Activated naive CD8-positive, alpha-beta T cell (primary cell): ENCODE measurements at regions not wholly inside any gene's neighbourhood (a gene's known extent, or its start where the extent isn't known, plus 50 kb on each side); places are given as distances from the start of the nearest gene placed in this dataset.

Experiments used
- H3K27ac Mint-ChIP-seq: one replicate; pipeline ENCODE4 v1.8.0; 2021; ENCODE audit warnings: mixed read lengths
- H3K27me3 Mint-ChIP-seq: one replicate; pipeline ENCODE4 v1.8.0; 2021; ENCODE audit warnings: mixed read lengths
- H3K36me3 Mint-ChIP-seq: one replicate; pipeline ENCODE4 v1.8.0; 2021; ENCODE audit warnings: mixed read lengths
- H3K4me1 Mint-ChIP-seq: one replicate; pipeline ENCODE4 v1.8.0; 2021; ENCODE audit warnings: low read depth, mixed read lengths
- H3K4me3 Mint-ChIP-seq: one replicate; pipeline ENCODE4 v1.8.0; 2021; ENCODE audit warnings: mild to moderate bottlenecking, mixed read lengths
- H3K9me3 Mint-ChIP-seq: one replicate; pipeline ENCODE4 v1.8.0; 2021; ENCODE audit warnings: low read depth, mixed read lengths

GRCh38 chr15:56817321-56818080 is 84.2 kb upstream of the ZNF280D start:
- H3K4me1 Mint-ChIP-seq: no peaks in the 10 kb centered on the region
- no peak overlapping the region for H3K4me3 Mint-ChIP-seq
- H3K27me3 Mint-ChIP-seq: no peaks in the 10 kb centered on the region
- H3K27ac Mint-ChIP-seq: no peak overlapping the region
- no peaks in the 10 kb centered on the region for H3K9me3 Mint-ChIP-seq
- H3K36me3 Mint-ChIP-seq: no peaks in the 10 kb centered on the region

GRCh38 chr15:56816781-56817180 is 83.5 kb upstream of the ZNF280D start:
- H3K4me1 Mint-ChIP-seq: no peaks in the 10 kb centered on the region
- no peak overlapping the region for H3K27ac Mint-ChIP-seq
- no peak overlapping the region for H3K4me3 Mint-ChIP-seq
- H3K27me3 Mint-ChIP-seq: no peaks in the 10 kb centered on the region
- H3K9me3 Mint-ChIP-seq: no peaks in the 10 kb centered on the region
- H3K36me3 Mint-ChIP-seq: no peaks in the 10 kb centered on the region

GRCh38 chr15:56815247-56815646 is 81.9 kb upstream of the ZNF280D start:
- Mint-ChIP-seq H3K27ac (no peak overlapping the region), H3K4me1 (no peaks in the 10 kb centered on the region), H3K9me3 (no peaks in the 10 kb centered on the region), H3K27me3 (no peaks in the 10 kb centered on the region), H3K36me3 (peaks cover 4% of the 10 kb centered on the region), H3K4me3 (no peak overlapping the region)

DNA sequence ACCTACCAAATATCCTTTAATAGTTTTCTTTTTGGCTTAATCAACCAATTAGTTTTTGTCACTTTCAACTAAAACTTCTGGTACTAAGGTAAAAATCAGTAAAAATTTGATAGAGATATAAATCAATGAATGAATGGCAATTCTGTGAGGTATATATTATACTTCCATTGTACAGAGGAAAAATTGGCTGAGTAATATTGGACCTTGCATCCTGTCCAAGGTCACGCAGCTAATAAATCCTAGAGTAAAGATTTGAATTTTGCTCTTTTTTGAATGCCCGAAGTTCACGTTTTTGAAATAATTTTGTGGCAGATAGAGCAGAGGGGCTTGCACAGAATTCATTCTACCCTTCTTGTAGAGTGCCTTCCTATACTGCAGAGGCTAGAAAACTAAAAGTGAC is 81.1 kb upstream of the ZNF280D start:
- H3K9me3 Mint-ChIP-seq: peaks cover 3% of the 10 kb centered on the region
- no peak overlapping the region for H3K27ac Mint-ChIP-seq
- H3K4me3 Mint-ChIP-seq: no peak overlapping the region
- no peaks in the 10 kb centered on the region for H3K27me3 Mint-ChIP-seq
- peaks cover 7% of the 10 kb centered on the region for H3K36me3 Mint-ChIP-seq
- no peaks in the 10 kb centered on the region for H3K4me1 Mint-ChIP-seq

DNA sequence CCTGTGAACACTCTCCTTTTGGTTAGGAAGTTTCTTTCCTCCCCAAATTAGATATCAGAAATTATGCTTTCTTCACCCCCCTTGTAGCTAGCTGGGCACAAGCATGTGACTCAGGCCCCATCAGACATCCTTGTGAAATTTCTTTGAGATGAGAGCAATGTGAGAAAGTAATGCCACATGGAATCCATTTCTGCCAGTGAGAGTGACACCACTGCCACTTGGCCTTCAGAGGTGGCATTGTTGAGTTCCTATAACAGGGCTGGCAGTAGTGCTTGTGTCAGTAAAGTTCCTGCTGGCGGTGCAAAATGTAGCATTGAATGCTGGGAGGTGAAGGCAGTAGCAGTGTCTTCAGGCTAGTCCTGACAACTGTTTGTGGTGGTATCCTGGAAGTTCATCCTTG is 80.7 kb upstream of the ZNF280D start:
- H3K27me3 Mint-ChIP-seq: peaks cover 2% of the 10 kb centered on the region

GRCh38 chr15:56812961-56813360 is 79.7 kb upstream of the ZNF280D start:
- H3K36me3 Mint-ChIP-seq: peaks cover 15% of the 10 kb centered on the region
- H3K27me3 Mint-ChIP-seq: peaks cover 2% of the 10 kb centered on the region
- no peaks in the 10 kb centered on the region for H3K4me1 Mint-ChIP-seq
- H3K4me3 Mint-ChIP-seq: no peak overlapping the region
- H3K27ac Mint-ChIP-seq: no peak overlapping the region
- H3K9me3 Mint-ChIP-seq: peaks cover 13% of the 10 kb centered on the region

More for the DNA sequence above, 80.7 kb upstream of the ZNF280D start:
- no peaks in the 10 kb centered on the region for H3K4me1 Mint-ChIP-seq
- peaks cover 7% of the 10 kb centered on the region for H3K9me3 Mint-ChIP-seq
- peaks cover 10% of the 10 kb centered on the region for H3K36me3 Mint-ChIP-seq
- no peak overlapping the region for H3K27ac Mint-ChIP-seq
- H3K4me3 Mint-ChIP-seq: no peak overlapping the region

- no peaks in the 10 kb centered on the region for H3K4me1 Mint-ChIP-seq
- peaks cover 19% of the 10 kb centered on the region for H3K36me3 Mint-ChIP-seq
- H3K27ac Mint-ChIP-seq: no peak overlapping the region
- no peak overlapping the region for H3K4me3 Mint-ChIP-seq
- peaks cover 13% of the 10 kb centered on the region for H3K9me3 Mint-ChIP-seq
- peaks cover 2% of the 10 kb centered on the region for H3K27me3 Mint-ChIP-seq
Measured at GRCh38 chr15:56812221-56812620, 78.9 kb upstream of the ZNF280D start.

GRCh38 chr15:56811586-56811985 is 78.3 kb upstream of the ZNF280D start:
- no peak overlapping the region for H3K4me3 Mint-ChIP-seq
- peaks cover 2% of the 10 kb centered on the region for H3K27me3 Mint-ChIP-seq
- no peak overlapping the region for H3K27ac Mint-ChIP-seq
- peaks cover 19% of the 10 kb centered on the region for H3K36me3 Mint-ChIP-seq
- H3K4me1 Mint-ChIP-seq: no peaks in the 10 kb centered on the region
- peaks cover 13% of the 10 kb centered on the region for H3K9me3 Mint-ChIP-seq

- no peak overlapping the region for H3K4me3 Mint-ChIP-seq
- H3K27me3 Mint-ChIP-seq: peaks cover 2% of the 10 kb centered on the region
Measured at GRCh38 chr15:56808160-56808559, 74.9 kb upstream of the ZNF280D start.

DNA sequence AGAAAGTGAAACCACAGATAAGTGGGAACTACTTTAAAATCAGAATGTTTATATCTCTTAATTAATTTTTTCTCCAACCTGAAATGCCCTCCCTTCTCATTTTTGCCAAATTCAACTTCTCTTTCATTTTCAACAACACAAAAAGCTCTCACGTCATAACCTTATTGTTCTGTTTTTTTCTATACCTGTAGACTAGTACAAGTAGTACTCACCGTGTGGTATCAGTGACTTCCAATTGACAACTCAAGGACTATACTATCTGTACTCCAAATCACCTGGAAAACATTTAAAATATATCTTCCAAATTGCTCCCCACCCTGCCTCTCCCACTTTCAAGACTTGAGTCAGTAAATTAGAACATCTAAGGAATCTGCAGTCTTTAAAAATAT is 72.8 kb upstream of the ZNF280D start:
- peaks cover 13% of the 10 kb centered on the region for H3K9me3 Mint-ChIP-seq
- no peak overlapping the region for H3K4me3 Mint-ChIP-seq
- H3K27me3 Mint-ChIP-seq: peaks cover 2% of the 10 kb centered on the region
- no peaks in the 10 kb centered on the region for H3K4me1 Mint-ChIP-seq
- peaks cover 19% of the 10 kb centered on the region for H3K36me3 Mint-ChIP-seq
- peak overlapping the region; percentile 30 for H3K27ac Mint-ChIP-seq

More at GRCh38 chr15:56808160-56808559, 74.9 kb upstream of the ZNF280D start:
- H3K9me3 Mint-ChIP-seq: peaks cover 13% of the 10 kb centered on the region
- H3K36me3 Mint-ChIP-seq: peaks cover 19% of the 10 kb centered on the region
- no peaks in the 10 kb centered on the region for H3K4me1 Mint-ChIP-seq
- no peak overlapping the region for H3K27ac Mint-ChIP-seq

DNA sequence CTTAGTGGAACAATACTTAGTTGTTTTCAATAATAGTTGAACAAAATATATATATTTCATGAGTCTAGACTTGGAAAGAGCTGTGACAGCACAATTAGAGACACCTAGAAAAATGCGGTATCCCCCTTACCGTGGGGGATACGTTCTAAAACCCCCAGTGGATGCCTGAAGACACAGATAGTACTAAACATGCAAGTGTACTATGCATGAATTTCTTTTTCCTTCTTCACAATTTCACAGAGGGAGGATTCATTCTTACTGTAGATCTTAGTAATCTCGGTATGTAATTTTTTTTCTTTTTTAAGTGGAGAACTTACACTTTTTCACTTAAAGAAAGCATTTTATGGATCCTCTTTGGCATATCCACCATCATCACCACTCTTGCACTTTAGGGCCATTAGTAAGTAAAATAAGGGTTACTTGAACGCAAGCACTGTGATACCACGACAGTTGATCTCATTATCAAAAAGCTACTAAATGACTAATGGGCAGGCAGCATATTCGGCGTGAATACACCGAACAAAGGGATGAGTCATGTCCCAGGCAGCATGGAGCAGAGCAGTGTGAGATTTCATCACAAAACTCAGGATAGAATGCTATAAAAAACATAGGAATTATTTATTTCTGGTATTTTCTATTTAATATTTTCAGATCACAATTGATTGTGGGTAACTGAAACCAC is 72.3 kb upstream of the ZNF280D start:
- no peaks in the 10 kb centered on the region for H3K4me1 Mint-ChIP-seq
- H3K4me3 Mint-ChIP-seq: no peak overlapping the region
- H3K27me3 Mint-ChIP-seq: peaks cover 2% of the 10 kb centered on the region
- peaks cover 13% of the 10 kb centered on the region for H3K9me3 Mint-ChIP-seq
- H3K36me3 Mint-ChIP-seq: peaks cover 15% of the 10 kb centered on the region
- H3K27ac Mint-ChIP-seq: no peak overlapping the region

- Mint-ChIP-seq H3K27me3 (peaks cover 2% of the 10 kb centered on the region), H3K27ac (no peak overlapping the region), H3K4me3 (no peak overlapping the region), H3K9me3 (peaks cover 11% of the 10 kb centered on the region), H3K4me1 (no peaks in the 10 kb centered on the region), H3K36me3 (peaks cover 12% of the 10 kb centered on the region)
Measured at GRCh38 chr15:56804938-56805337, 71.6 kb upstream of the ZNF280D start.

- peaks cover 9% of the 10 kb centered on the region for H3K9me3 Mint-ChIP-seq
- peaks cover 11% of the 10 kb centered on the region for H3K36me3 Mint-ChIP-seq
- no peaks in the 10 kb centered on the region for H3K4me1 Mint-ChIP-seq
- no peak overlapping the region for H3K4me3 Mint-ChIP-seq
- H3K27ac Mint-ChIP-seq: no peak overlapping the region
- peaks cover 2% of the 10 kb centered on the region for H3K27me3 Mint-ChIP-seq
Measured at GRCh38 chr15:56804279-56804678, 71.0 kb upstream of the ZNF280D start.

DNA sequence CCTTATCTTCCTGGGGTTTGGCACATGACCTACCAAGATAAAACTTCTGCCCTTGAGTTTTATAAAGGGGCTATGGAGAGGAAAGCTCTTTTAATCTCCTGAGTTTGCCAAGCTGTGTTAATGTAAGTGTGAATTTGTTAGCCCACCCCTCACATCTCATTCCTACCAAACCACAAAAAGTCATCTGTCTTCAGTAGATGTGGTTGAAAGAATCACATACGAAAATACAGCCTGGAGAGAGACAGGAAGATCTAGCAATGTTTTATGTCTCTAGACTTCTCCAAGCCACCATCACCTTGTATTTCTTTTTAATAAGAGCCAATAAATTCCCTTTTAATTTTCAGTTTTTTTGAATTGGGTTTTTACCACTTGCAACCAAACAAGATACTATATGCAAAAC is 68.9 kb upstream of the ZNF280D start:
- no peaks in the 10 kb centered on the region for H3K36me3 Mint-ChIP-seq
- no peak overlapping the region for H3K4me3 Mint-ChIP-seq
- H3K27ac Mint-ChIP-seq: no peak overlapping the region
- no peaks in the 10 kb centered on the region for H3K27me3 Mint-ChIP-seq
- H3K9me3 Mint-ChIP-seq: no peaks in the 10 kb centered on the region
- H3K4me1 Mint-ChIP-seq: no peaks in the 10 kb centered on the region

GRCh38 chr15:56798639-56799038 is 65.3 kb upstream of the ZNF280D start:
- no peaks in the 10 kb centered on the region for H3K27me3 Mint-ChIP-seq
- no peak overlapping the region for H3K27ac Mint-ChIP-seq
- H3K9me3 Mint-ChIP-seq: no peaks in the 10 kb centered on the region
- no peaks in the 10 kb centered on the region for H3K36me3 Mint-ChIP-seq
- no peaks in the 10 kb centered on the region for H3K4me1 Mint-ChIP-seq
- no peak overlapping the region for H3K4me3 Mint-ChIP-seq
